Stomach (tissue), 8 donors: ENCODE measurements at regions not wholly inside any gene's neighbourhood (a gene's known extent, or its start where the extent isn't known, plus 50 kb on each side); places are given as distances from the start of the nearest gene placed in this dataset.

Source experiments
- DNase-seq, 2 donors: peaks; one replicate each; pipeline versions ENCODE4 v3.0.0 to v3.0.0-alpha.2; 2013 to 2019
- H3K27ac ChIP-seq, 5 donors: fragments of 200-600 bp in 4 of 5; sonication (generic) in 4 of 5; one replicate each; pipeline ENCODE4 v1.5.1; 2013 to 2019; ENCODE audit warnings: mild to moderate bottlenecking in 1 of 5, moderate library complexity in 1 of 5
- H3K27me3 ChIP-seq, 3 donors: fragments of 200-600 bp; sonication (generic); one replicate each; pipeline ENCODE4 v1.5.1; 2017 to 2019; ENCODE audit warnings: mixed run types in 1 of 3
- H3K36me3 ChIP-seq, 4 donors: fragments of 200-600 bp; sonication (generic); 1 replicate in 3 of 4; 2 replicates in 1 of 4; pipeline ENCODE4 v1.5.1; 2016 to 2019
- H3K4me1 ChIP-seq, 4 donors: fragments of 200-600 bp; sonication (generic); one replicate each; pipeline ENCODE4 v1.5.1; 2016 to 2019
- H3K4me3 ChIP-seq, 4 donors: fragments of 200-600 bp; sonication (generic) in 3 of 4; one replicate each; pipeline ENCODE4 v1.5.1; 2016 to 2019; ENCODE audit warnings: mild to moderate bottlenecking in 1 of 4
- H3K9me3 ChIP-seq, 4 donors: fragments of 200-600 bp; sonication (generic); one replicate each; pipeline ENCODE4 v1.5.1; 2016 to 2019
- EP300 ChIP-seq: sonication (generic); formaldehyde crosslinking; IDR thresholded peaks from one replicate; pipeline ENCODE4 v1.6.1; 2017; ENCODE audit warnings: antibody characterized with exemption
- POLR2A ChIP-seq, 4 donors: fragments of 450-650 bp; IDR thresholded peaks; one replicate each; pipeline ENCODE4 v1.6.1; 2016; ENCODE audit warnings: antibody characterized with exemption in 4 of 4, control low read depth in 2 of 4, mild to moderate bottlenecking in 1 of 4, moderate library complexity in 1 of 4
- POLR2AphosphoS5 ChIP-seq, 3 donors: sonication (generic); formaldehyde crosslinking; IDR thresholded peaks; one replicate each; pipeline ENCODE4 v1.6.1; 2016; ENCODE audit warnings: antibody characterized with exemption in 3 of 3
- WGBS, 5 donors: extraction: QIAGEN DNeasy Blood & Tissue Kit in 3 of 5; methylation state at CpG; one replicate each; pipeline versions ENCODE4 v1.1.5 to v1.1.7; 2013 to 2018; 5-methylcytosine and 5-hydroxymethylcytosine counted together
- intact Hi-C: fragments of 100-400 bp; cut with DNase I; formaldehyde crosslinking; loops from one replicate; pipeline ENCODE4 v1.15.1; 2023; ENCODE audit warnings: low total_unique reads
- TF ChIP-seq, protein P1 (sequence below), 7 experiments: fragments of 450-650 bp in 4 of 7; fragments of 200-600 bp in 3 of 7; sonication (generic) in 3 of 7; IDR thresholded peaks; one replicate each; pipeline ENCODE4 v1.5.1; 2016 to 2019; ENCODE audit warnings: antibody characterized with exemption in 7 of 7, control low read depth in 2 of 7, mild to moderate bottlenecking in 1 of 7
- donor health status: healthy with polysubstance abuse.
- donor health status: Bipolar disorder and iron deficiency.
- donor health status: healthy.

- H3K4me3 ChIP-seq, result no peak overlapping the region
- 17 to 20% (median 19%) methylated on average over 10 of the region's 10 CpGs for WGBS, 5 donors
- no peak for DNase-seq
- no peaks in the 10 kb centered on the region for H3K9me3 ChIP-seq
- H3K4me1 ChIP-seq, result peaks cover 0 to 41% (median 29%) of the 10 kb centered on the region in 4 donors
- H3K36me3 ChIP-seq, result no peaks in the 10 kb centered on the region
- no peak for TF ChIP-seq POLR2AphosphoS5 (IDR thresholded peaks at IDR 0.05)
- TF ChIP-seq EP300, result no peak
- TF ChIP-seq POLR2A (IDR thresholded peaks at IDR 0.05), result no peak
- TF ChIP-seq, protein P1, sequence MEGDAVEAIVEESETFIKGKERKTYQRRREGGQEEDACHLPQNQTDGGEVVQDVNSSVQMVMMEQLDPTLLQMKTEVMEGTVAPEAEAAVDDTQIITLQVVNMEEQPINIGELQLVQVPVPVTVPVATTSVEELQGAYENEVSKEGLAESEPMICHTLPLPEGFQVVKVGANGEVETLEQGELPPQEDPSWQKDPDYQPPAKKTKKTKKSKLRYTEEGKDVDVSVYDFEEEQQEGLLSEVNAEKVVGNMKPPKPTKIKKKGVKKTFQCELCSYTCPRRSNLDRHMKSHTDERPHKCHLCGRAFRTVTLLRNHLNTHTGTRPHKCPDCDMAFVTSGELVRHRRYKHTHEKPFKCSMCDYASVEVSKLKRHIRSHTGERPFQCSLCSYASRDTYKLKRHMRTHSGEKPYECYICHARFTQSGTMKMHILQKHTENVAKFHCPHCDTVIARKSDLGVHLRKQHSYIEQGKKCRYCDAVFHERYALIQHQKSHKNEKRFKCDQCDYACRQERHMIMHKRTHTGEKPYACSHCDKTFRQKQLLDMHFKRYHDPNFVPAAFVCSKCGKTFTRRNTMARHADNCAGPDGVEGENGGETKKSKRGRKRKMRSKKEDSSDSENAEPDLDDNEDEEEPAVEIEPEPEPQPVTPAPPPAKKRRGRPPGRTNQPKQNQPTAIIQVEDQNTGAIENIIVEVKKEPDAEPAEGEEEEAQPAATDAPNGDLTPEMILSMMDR (IDR thresholded peaks at IDR 0.05), result no peak
- intact Hi-C loops, result no loop called here
- peak overlapping the region in 2 of 5 donors; percentile 89 to 91 for H3K27ac ChIP-seq
- peaks cover 0 to 70% (median 33%) of the 10 kb centered on the region in 3 donors for H3K27me3 ChIP-seq
Measured at GRCh38 chr6:26270486-26270861, 94.5 kb upstream of the BTN3A2 start.

GRCh38 chr6:26270903-26271667 is 93.9 kb upstream of the BTN3A2 start:
- peaks cover 0 to 41% (median 29%) of the 10 kb centered on the region in 4 donors for H3K4me1 ChIP-seq
- TF ChIP-seq POLR2A (IDR thresholded peaks at IDR 0.05), result no peak
- no peak for TF ChIP-seq EP300
- peak in 1 of 3 donors; percentile 12 for TF ChIP-seq POLR2AphosphoS5 (IDR thresholded peaks at IDR 0.05)
- TF ChIP-seq, protein P1 (IDR thresholded peaks at IDR 0.05), result no peak
- peak overlapping the region; percentile 30 to 51 (median 46) for H3K4me3 ChIP-seq
- H3K9me3 ChIP-seq, result no peaks in the 10 kb centered on the region
- peaks cover 0 to 76% (median 33%) of the 10 kb centered on the region in 3 donors for H3K27me3 ChIP-seq
- intact Hi-C loops, result no loop called here
- H3K27ac ChIP-seq, result peak overlapping the region; percentile 66 to 93 (median 89)
- no peaks in the 10 kb centered on the region for H3K36me3 ChIP-seq
- 2 to 6% (median 4%) methylated on average over 44 to 49 of the region's 49 CpGs for WGBS, 5 donors
- peak; percentile 53 to 95 for DNase-seq

GRCh38 chr6:26271668-26272024 is 93.4 kb upstream of the BTN3A2 start:
- intact Hi-C loops, result no loop called here
- H3K27me3 ChIP-seq, result peaks cover 0 to 77% (median 33%) of the 10 kb centered on the region in 3 donors
- peak overlapping the region; percentile 66 to 93 (median 89) for H3K27ac ChIP-seq
- no peak for TF ChIP-seq POLR2AphosphoS5 (IDR thresholded peaks at IDR 0.05)
- peaks cover 0 to 41% (median 29%) of the 10 kb centered on the region in 4 donors for H3K4me1 ChIP-seq
- peak overlapping the region; percentile 30 to 51 (median 46) for H3K4me3 ChIP-seq
- DNase-seq, result no peak
- no peaks in the 10 kb centered on the region for H3K9me3 ChIP-seq
- H3K36me3 ChIP-seq, result no peaks in the 10 kb centered on the region
- 1 to 3% (median 2%) methylated on average over 9 of the region's 9 CpGs for WGBS, 5 donors

- WGBS, 5 donors, result 1 to 8% (median 2%) methylated on average over 14 to 31 of the region's 31 CpGs
- Histone ChIP-seq H3K9me3 (no peaks in the 10 kb centered on the region), H3K36me3 (no peaks in the 10 kb centered on the region), H3K4me1 (peaks cover 0 to 41% (median 29%) of the 10 kb centered on the region in 4 donors), H3K27ac (peak overlapping the region; percentile 86 to 93 (median 89)), H3K27me3 (peaks cover 0 to 80% (median 33%) of the 10 kb centered on the region in 3 donors), H3K4me3 (peak overlapping the region; percentile 41 to 51 (median 46))
- peak; percentile 50 to 83 for DNase-seq
- intact Hi-C loops, result no loop called here
- TF ChIP-seq, protein P1 (IDR thresholded peaks at IDR 0.05), result no peak
- TF ChIP-seq EP300 (no peak), POLR2AphosphoS5 (IDR thresholded peaks at IDR 0.05) (peak in 1 of 3 donors; percentile 20), POLR2A (IDR thresholded peaks at IDR 0.05) (no peak)
Measured at GRCh38 chr6:26272171-26272637, 92.8 kb upstream of the BTN3A2 start.
